ENCODE measurements at regions not wholly inside any gene's neighbourhood (a gene's known extent, or its start where the extent isn't known, plus 50 kb on each side); places are given as distances from the start of the nearest gene placed in this dataset.

DNA sequence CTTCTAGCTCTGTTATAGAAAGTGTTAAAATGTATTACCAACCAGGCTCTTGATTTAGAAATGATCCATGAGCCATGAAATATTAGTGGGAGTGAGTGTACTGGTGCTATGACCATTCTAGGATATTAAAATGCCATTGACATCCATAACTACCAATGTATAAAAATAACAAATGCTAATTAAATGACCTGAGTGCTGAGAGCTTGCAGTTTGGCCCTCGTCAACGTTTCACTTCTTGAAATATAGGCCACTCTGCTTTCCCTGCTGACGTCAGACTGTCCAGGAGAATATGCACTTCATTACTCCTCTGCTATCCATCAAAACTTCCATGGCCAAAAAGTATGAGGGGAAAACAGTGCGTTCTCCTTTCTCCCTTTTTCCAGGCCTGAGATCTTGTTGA, 563.1 kb downstream of the METTL15 start:
- DNase-seq: no peak

DNA sequence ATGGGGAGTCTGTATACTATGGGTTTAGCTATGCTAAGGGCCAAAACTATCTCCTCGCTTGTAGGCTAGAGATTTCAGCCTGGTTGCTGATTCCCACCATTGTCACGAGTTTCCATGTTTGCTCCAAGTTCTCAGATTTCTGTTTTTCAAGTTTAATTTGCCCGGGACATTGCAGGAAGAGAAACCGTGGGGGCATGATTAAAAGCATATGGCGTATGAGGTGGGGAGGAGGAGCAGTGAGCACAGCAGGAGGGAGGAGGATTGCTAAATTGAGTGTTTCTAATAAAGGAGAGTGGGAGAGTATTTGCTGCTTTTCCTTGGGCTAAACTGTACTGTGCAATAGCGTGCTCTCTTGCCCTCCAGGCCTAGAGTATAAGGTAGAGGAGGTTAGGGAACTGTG, 558.4 kb downstream of the METTL15 start:
- peak; percentile 80 for DNase-seq

DNA sequence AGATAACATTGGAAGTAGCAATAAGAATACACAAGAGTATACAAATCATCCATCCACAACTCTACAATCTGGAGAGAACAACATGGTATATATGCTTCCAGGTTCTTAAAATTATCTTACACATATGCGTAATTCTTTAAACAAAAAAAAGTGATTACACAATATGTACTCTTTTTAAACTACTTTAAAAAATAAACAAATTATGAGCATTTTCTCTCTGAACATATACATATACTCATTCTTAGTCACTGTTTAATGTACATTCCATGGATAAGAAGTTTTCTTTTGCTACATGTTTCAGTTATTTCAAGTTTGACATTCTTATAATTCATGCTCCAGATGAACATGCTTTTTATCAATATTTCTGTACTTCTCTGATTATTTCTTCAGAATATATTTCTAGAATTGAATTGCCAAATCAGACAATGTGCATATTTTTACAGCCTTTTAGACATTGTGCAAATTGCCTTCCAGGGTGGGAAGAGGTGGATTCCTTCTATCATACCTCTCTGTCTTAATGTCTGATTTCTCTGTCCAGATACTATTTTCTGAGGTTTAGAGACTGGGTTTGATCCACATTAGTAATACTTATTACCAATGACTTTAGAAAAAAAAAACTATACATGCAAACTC, 551.6 kb downstream of the METTL15 start:
- DNase-seq: peak; percentile 13

DNA sequence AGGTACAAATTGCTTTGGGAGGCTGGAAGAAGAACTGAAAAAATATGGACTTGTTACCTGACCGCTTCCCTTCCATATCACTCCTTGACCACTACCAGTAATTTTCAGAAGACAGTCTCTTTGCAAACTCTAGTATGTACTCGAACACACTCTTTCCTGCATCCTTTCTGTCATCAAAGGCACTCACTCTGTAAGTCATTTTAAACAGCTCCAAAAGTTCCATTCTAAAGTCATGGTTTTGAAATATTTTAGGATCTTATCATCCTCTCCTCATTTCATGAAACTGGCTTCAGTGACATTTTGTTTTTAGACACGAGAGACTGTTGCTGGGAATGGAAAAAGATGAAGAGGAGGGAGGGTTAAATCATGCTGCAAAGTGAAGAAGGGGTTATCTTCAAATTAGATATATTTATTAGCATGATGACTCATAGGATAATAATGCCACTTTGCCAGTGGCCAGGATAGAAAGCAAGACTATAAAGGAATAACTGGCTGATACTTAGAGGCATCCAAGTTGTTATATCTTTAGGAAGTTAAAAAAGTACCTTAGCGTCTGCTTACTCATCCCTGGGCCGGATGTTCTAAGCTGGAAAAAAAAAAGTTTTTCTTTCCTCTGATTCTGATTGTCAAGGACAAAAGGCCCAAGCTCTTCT, 549.3 kb downstream of the METTL15 start:
- DNase-seq: peak; percentile 34

DNA sequence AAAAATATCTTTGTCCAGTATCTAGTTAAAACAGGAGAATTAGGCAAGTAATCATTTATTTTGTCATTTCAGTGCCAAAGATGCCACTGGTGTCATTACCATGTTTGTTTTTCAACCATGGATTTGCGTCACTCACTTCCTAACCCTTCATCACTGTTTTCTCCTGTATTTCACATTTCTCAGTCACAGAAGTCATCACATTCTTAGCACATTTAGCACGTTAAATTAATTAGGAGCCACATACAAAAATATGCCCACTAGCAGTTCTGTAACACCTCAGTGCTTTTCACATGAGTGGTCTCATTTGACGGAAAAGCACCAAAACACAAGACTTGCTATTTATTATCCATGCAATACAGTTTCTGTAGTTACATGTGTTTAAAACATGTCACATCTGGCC, 546.0 kb downstream of the METTL15 start:
- no peak for DNase-seq

DNA sequence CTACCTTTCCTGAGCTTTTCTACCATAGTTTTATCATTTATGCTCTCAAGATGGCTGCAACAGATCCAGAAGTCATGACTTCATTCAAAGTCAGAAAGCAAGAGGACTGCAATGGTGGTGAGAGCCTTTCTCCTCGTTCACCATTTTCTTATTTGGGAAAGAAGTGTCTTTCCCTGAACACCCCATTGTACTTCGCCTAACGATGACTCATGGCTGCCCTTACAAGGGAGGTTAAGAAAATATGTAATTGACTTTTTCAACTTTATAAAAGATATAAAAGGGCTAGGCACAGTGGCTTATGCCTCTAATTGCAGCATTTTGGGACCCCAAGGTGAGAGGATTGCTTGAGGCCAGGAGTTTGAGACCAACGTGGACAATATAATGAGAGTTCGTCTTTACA, 541.7 kb downstream of the METTL15 start:
- no peak for DNase-seq

- peak; percentile 38 for DNase-seq
Measured at GRCh38 chr11:28636566-28636965, 528.4 kb downstream of the METTL15 start.

- DNase-seq: peak; percentile 30
Measured at GRCh38 chr11:28636033-28636432, 527.8 kb downstream of the METTL15 start.

DNA sequence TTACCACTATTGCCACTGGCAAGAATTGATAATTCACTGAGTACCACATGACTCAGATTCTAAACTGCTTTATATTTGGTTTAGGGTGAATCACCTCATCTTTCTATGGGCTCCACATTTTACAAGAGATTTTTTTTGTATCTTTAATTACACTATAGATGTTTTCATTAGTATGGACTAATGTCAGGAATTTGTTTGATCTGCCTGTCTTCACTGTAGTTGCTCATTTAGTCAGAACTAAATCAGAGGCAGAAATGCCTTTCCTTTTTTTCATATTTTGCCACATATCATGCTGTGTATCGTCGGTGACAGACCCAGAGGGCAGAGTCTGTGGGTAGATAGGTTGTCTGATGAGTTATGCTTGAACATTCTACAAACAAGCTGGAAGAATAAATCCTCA, 524.1 kb downstream of the METTL15 start:
- peak; percentile 28 for DNase-seq

DNA sequence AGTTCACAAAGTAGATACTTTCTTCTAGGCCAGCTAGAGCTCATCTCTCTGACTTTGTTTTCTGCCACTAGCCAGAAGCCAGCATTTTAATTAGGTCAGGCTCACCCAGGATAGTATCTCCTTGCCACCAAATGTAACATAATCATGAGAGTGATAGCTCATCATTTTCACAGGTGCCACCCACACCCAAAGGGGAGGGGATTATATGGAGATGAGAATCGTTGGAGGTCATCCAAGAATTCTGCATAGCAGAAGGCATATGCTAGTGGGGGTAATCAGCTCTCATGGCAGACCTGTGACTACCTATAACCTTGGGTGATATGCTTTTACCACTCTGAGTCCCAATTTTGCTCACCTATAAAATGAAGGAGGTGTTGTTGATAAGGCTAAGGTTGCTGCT, 523.0 kb downstream of the METTL15 start:
- no peak for DNase-seq

- no peak for DNase-seq
Measured at GRCh38 chr11:28629235-28629634, 521.0 kb downstream of the METTL15 start.

DNA sequence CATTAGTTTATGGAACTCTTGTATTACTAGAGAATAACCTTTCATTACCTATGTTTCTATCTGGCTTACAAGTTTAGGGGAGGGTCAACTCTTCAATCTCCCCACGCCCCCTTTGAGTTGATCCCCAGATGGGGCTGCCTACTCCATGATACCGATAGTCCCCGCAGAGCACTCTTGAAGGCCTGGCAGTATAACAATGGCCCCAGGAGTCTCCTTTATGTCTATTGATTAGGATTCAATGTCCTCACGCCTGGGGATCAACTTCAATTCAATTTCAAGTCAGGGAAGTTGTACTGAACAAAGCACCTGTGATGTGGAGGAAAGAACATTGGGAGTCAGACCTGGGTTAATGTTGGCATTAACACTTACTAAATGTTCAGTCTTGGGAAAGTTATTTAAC, 520.2 kb downstream of the METTL15 start:
- DNase-seq: no peak

GRCh38 chr11:28627690-28628255, 519.6 kb downstream of the METTL15 start:
- DNase-seq: no peak

DNA sequence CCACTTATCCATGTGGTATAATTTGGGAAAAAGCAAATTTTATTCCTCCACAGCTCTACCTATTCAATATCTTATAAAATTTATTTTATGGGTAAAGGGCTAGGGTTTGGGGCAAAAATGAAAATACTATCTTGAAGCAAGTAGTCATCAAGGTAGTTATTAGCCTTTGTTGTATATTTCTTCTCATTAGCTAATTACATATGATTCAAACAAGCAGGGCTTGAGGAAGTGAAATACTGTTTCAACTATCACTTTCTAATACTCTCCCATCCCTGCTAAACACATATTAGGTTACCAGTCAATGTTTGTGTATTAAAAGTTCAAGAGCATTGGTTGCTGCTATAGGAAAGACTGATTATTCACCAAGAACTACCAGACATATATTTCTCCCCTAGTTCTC, 517.3 kb downstream of the METTL15 start:
- DNase-seq: no peak

DNA sequence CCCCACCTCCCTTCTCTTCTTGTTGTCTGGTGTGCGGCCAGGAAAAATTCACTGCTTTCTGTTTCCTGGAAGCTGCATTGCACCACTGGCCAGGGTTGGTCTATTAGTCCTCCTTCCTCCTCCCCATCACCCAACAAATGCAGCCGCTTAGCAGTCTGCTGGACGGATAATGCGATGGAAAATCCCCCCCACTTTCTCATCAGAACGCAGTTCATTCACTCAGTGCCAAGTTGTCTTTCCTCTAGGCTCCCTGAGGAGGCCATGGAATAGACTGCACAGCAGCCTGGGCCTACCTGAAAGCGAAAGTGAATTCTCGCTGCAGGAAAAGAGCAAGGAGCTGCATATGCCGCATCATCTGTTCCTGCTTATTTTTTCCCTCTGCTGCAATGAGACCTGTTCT, 513.6 kb downstream of the METTL15 start:
- DNase-seq: peak; percentile 61

GRCh38 chr11:28619846-28620540, 511.8 kb downstream of the METTL15 start:
- DNase-seq: peak; percentile 52

- peak; percentile 56 for DNase-seq
Measured at GRCh38 chr11:28618416-28618815, 510.2 kb downstream of the METTL15 start.

- peak; percentile 12 for DNase-seq
Measured at GRCh38 chr11:28616160-28616965, 508.2 kb downstream of the METTL15 start.

- no peak for DNase-seq
Measured at GRCh38 chr11:28615542-28615941, 507.4 kb downstream of the METTL15 start.

DNA sequence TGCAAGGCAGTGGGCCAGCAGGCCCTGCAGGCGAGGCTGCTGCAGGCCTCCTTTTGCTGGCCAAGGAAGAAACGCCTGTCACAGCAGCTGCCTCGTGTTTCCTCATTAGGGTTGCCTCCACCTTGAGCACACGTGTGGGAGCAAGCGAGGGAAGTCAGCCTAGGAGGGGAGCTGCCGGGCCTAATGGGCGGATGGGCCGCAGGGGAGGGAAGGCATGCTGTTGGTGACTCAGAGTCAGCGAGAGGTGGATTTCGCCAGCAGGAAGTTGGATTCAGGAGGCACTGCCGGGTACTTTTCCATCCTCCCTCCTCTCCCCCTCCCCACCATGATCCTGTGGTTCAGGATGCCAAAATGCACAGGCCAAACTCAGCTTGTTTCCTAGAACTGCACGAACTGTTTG, 498.7 kb downstream of the METTL15 start:
- DNase-seq: peak; percentile 58

DNA sequence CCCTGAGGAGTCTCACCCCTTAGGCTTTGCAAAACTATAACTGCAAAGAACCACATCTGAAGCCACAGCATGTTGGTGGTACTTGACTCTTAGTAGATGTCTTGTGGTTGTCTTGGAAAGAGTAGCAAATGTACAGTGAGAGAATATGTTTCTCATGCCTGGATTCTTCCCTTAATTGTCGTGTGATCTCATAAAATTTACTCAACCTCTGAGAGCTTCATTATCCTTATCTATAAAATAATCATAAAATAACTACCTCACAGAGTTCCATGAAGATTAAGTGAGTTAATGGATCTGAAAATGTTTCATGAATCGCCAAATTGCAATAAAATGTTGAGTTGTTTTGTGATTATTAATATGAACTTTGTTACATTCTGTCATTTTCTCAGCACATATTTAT, 491.5 kb downstream of the METTL15 start:
- no peak for DNase-seq

DNA sequence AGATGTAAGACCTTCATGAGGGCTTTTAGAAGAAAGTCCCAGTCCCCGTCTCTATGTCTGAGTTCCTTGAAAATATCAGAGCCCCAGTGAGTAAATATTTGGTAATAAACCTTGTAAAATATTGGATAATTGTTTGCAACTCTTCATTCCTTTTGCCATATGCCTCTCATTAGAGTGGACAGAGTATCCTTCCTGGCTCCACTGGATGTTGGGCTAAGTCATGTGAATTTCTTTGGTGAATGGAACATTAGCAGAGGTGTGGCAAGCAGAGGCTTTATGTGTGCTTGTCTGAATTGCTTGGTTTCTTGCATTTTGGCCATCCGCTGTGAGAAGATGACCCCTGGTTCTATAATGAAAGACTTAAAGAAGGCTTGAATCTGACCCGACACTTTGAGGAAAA, 490.3 kb downstream of the METTL15 start:
- no peak for DNase-seq

- no peak for DNase-seq
Measured at GRCh38 chr11:28596816-28597215, 488.6 kb downstream of the METTL15 start.
